Trophoblast cell (in vitro differentiated cells and primary cell): ENCODE measurements at regions not wholly inside any gene's neighbourhood (a gene's known extent, or its start where the extent isn't known, plus 50 kb on each side); places are given as distances from the start of the nearest gene placed in this dataset.

Source experiments
- DNase-seq, 2 donors: peaks; one replicate each; pipeline ENCODE4 v3.0.0-alpha.2; 2016
- H2AFZ ChIP-seq: 2 replicates; pipeline ENCODE4 v1.6.1; 2013; ENCODE audit warnings: low read length, moderate library complexity, mild to moderate bottlenecking; ENCODE audit not compliant: insufficient read depth, poor library complexity
- H2AK5ac ChIP-seq: 2 replicates; pipeline ENCODE4 v1.6.1; 2013; ENCODE audit warnings: mild to moderate bottlenecking, low read length
- H2BK120ac ChIP-seq: 2 replicates; pipeline ENCODE4 v1.6.1; 2013; ENCODE audit warnings: low read length, mild to moderate bottlenecking, moderate library complexity; ENCODE audit not compliant: insufficient read depth, poor library complexity
- H2BK12ac ChIP-seq: 2 replicates; pipeline ENCODE4 v1.6.1; 2013; ENCODE audit warnings: mild to moderate bottlenecking, low read length, moderate library complexity
- H2BK5ac ChIP-seq: 2 replicates; pipeline ENCODE4 v1.6.1; 2013; ENCODE audit warnings: low read length, low read depth, moderate library complexity, mild to moderate bottlenecking; ENCODE audit not compliant: poor library complexity
- H3K14ac ChIP-seq: 2 replicates; pipeline ENCODE4 v1.6.1; 2013; ENCODE audit warnings: mild to moderate bottlenecking, low read length
- H3K18ac ChIP-seq: 2 replicates; pipeline ENCODE4 v1.6.1; 2013; ENCODE audit warnings: mild to moderate bottlenecking, low read length
- H3K23ac ChIP-seq: 2 replicates; pipeline ENCODE4 v1.6.1; 2013; ENCODE audit warnings: low read length
- H3K27ac ChIP-seq: 2 replicates; pipeline ENCODE4 v1.5.1; 2013; ENCODE audit warnings: low read depth, mild to moderate bottlenecking, inconsistent platforms, low read length, moderate library complexity
- H3K27me3 ChIP-seq: 2 replicates; pipeline ENCODE4 v1.6.1; 2013; ENCODE audit warnings: inconsistent platforms, mild to moderate bottlenecking, low read length, moderate library complexity; ENCODE audit not compliant: insufficient read depth
- H3K36me3 ChIP-seq, 2 experiments: 1 replicate in 1 of 2; 2 replicates in 1 of 2; pipeline ENCODE4 v1.6.1; 2013; ENCODE audit warnings: low read length in 2 of 2, mild to moderate bottlenecking in 2 of 2, moderate library complexity in 1 of 2; ENCODE audit not compliant: insufficient read depth in 2 of 2, control insufficient read depth in 1 of 2
- H3K4ac ChIP-seq: 2 replicates; pipeline ENCODE4 v1.6.1; 2013; ENCODE audit warnings: low read depth, mild to moderate bottlenecking, low read length, moderate library complexity
- H3K4me1 ChIP-seq, 2 experiments: 1 replicate in 1 of 2; 2 replicates in 1 of 2; pipeline ENCODE4 v1.6.1; 2013; ENCODE audit warnings: low read length in 2 of 2, mild to moderate bottlenecking in 2 of 2, moderate library complexity in 1 of 2; ENCODE audit not compliant: insufficient read depth in 2 of 2, control insufficient read depth in 1 of 2
- H3K4me2 ChIP-seq: 2 replicates; pipeline ENCODE4 v1.6.1; 2013; ENCODE audit warnings: inconsistent platforms, mild to moderate bottlenecking, low read length, moderate library complexity
- H3K4me3 ChIP-seq: 2 replicates; pipeline ENCODE4 v1.5.1; 2013; ENCODE audit warnings: mild to moderate bottlenecking, low read depth, low read length, inconsistent platforms
- H3K79me1 ChIP-seq: one replicate; pipeline ENCODE4 v1.6.1; 2013; ENCODE audit warnings: low read length
- H3K79me2 ChIP-seq: 2 replicates; pipeline ENCODE4 v1.6.1; 2013; ENCODE audit warnings: low read length, mild to moderate bottlenecking; ENCODE audit not compliant: control insufficient read depth, insufficient read depth, poor library complexity
- H3K9ac ChIP-seq: 2 replicates; pipeline ENCODE4 v1.6.1; 2013; ENCODE audit warnings: mild to moderate bottlenecking, low read length
- H3K9me3 ChIP-seq: 2 replicates; pipeline ENCODE4 v1.6.1; 2013; ENCODE audit warnings: low read depth, mild to moderate bottlenecking, control low read depth, inconsistent platforms, low read length; ENCODE audit not compliant: insufficient read depth
- H4K12ac ChIP-seq: 2 replicates; pipeline ENCODE4 v1.6.1; 2013; ENCODE audit warnings: low read depth, mild to moderate bottlenecking, low read length, moderate library complexity
- H4K8ac ChIP-seq: 2 replicates; pipeline ENCODE4 v1.6.1; 2013; ENCODE audit warnings: low read depth, mild to moderate bottlenecking, low read length, moderate library complexity
- H4K91ac ChIP-seq: one replicate; pipeline ENCODE4 v1.6.1; 2013; ENCODE audit warnings: low read depth, mild to moderate bottlenecking, low read length, moderate library complexity
- whole genome bisulfite sequencing: extraction: QIAGEN DNeasy Blood & Tissue Kit; methylation state at CpG from one replicate; pipeline ENCODE4 v1.1.7; 2013; ENCODE audit warnings: missing lambda C conversion rate; ENCODE audit not compliant: insufficient read length, insufficient coverage; ENCODE audit errors: extremely low coverage; 5-methylcytosine and 5-hydroxymethylcytosine counted together

DNA sequence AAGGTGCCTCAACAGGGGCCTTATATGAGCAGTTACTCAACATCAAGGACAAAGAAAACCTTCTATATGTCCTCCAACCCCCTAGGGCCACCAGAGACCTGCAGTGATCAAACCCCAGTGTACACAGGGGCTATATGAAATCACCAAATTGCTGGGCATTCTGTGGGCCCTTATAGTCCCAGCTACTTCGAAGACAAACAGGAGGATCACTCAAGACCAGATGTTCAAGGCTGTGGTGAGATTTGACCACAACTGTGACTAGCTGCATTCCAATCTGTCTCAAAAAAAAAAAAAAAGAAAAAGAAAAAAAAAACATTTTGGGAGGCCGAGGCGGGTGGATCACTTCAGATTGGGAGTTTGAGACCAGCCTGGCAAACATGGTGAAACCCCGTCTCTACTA is 51.0 kb upstream of the PRB2 start:
- no CpG with 5 or more reads among the region's 4 CpGs for WGBS
- Histone ChIP-seq H3K4ac (no peak overlapping the region), H3K4me3 (no peak overlapping the region), H3K79me2 (no peaks in the 10 kb centered on the region), H4K91ac (no peak overlapping the region), H2BK5ac (no peak overlapping the region), H2BK120ac (no peak overlapping the region), H2BK12ac (no peak overlapping the region), H3K79me1 (no peaks in the 10 kb centered on the region), H3K23ac (no peak overlapping the region), H2AK5ac (no peak overlapping the region), H2AFZ (no peak overlapping the region), H3K9ac (no peak overlapping the region), H3K27ac (no peak overlapping the region), H3K14ac (no peak overlapping the region), H3K18ac (no peak overlapping the region), H4K12ac (no peak overlapping the region), H3K36me3 (no peaks in the 10 kb centered on the region), H4K8ac (no peak overlapping the region), H3K4me1 (no peaks in the 10 kb centered on the region), H3K4me2 (no peak overlapping the region), H3K9me3 (no peaks in the 10 kb centered on the region), H3K27me3 (no peaks in the 10 kb centered on the region)
- DNase-seq = no peak

DNA sequence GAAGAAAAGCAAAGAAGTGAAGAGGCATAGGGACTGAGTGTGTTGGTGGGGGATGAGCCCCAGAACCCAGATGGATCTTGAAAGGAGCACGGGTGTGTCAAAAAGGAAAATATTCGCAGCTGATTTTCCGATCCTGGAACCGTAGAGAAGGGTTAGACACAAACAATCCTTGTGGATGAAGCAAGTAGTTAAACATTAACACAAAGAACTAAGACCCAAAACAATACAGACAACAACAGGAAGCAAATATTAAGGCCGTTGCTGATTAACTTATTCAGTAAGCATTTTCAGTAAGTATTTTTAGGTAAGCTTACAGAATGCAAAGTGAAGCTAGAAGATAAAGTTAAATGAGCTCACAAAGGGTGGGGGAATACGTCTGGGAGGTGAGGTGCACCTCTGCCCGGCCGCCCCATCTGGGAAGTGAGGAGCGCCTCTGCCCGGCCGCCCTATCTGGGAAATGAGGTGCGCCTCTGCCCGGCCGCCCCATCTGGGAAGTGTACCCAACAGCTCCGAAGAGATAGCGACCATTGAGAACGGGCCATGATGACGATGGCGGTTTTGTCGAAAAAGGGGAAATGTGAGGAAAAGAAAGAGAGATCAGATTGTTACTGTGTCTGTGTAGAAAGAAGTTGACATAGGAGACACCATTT is 62.8 kb upstream of the PRB2 start:
- H2BK5ac ChIP-seq = no peak overlapping the region
- no peak overlapping the region for H4K8ac ChIP-seq
- no peaks in the 10 kb centered on the region for H3K79me2 ChIP-seq
- H3K27ac ChIP-seq = no peak overlapping the region
- no peaks in the 10 kb centered on the region for H3K4me1 ChIP-seq
- H3K4me2 ChIP-seq = no peak overlapping the region
- no peak overlapping the region for H2BK12ac ChIP-seq
- H3K4ac ChIP-seq = no peak overlapping the region
- H3K36me3 ChIP-seq = no peaks in the 10 kb centered on the region
- no peak overlapping the region for H3K4me3 ChIP-seq
- H4K91ac ChIP-seq = no peak overlapping the region
- H3K9ac ChIP-seq = no peak overlapping the region
- WGBS = no CpG with 5 or more reads among the region's 20 CpGs
- no peaks in the 10 kb centered on the region for H3K27me3 ChIP-seq
- no peaks in the 10 kb centered on the region for H3K9me3 ChIP-seq
- no peak overlapping the region for H2AK5ac ChIP-seq
- no peak overlapping the region for H3K18ac ChIP-seq
- H3K23ac ChIP-seq = no peak overlapping the region
- no peak for DNase-seq
- no peak overlapping the region for H2AFZ ChIP-seq
- H3K14ac ChIP-seq = no peak overlapping the region
- H3K79me1 ChIP-seq = no peaks in the 10 kb centered on the region
- H2BK120ac ChIP-seq = no peak overlapping the region
- no peak overlapping the region for H4K12ac ChIP-seq

DNA sequence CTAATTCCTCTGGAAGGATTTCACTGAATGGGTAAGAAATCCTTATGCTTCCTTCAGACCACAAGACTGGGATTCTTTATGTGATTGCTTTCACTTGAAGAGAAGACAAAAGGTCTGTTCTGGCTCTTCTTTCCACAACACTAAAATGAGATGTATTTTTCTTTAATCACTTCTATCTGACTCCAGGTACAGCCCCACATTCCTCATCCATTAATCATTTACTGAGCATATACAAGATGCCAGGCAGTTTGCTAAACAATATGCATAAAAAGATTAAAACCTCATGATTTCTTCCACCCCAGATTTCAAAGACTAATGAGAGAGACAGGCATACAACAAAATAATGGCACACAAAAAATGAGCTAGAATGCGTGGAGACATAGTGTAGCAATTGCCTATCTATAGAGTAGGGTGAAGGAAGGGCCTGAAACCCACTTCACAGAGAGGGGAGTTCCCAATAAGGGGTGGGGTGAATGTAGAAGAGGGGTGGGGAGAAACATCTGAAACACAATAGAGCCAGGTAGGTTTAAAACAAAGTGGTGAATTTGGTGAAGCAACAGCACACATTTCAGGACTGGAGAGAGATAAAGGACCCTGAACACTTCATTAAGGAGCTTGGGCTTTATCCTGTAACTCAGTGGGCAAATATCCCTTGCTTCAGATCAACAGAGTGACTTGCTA is 65.1 kb upstream of the PRB2 start:
- Histone ChIP-seq H3K4me1 (no peaks in the 10 kb centered on the region), H3K14ac (no peak overlapping the region), H4K8ac (no peak overlapping the region), H3K9me3 (no peaks in the 10 kb centered on the region), H3K79me1 (no peaks in the 10 kb centered on the region), H3K4me2 (no peak overlapping the region), H3K79me2 (no peaks in the 10 kb centered on the region), H3K23ac (no peak overlapping the region), H2AK5ac (no peak overlapping the region), H4K12ac (no peak overlapping the region), H2BK5ac (no peak overlapping the region), H3K9ac (no peak overlapping the region), H4K91ac (no peak overlapping the region), H3K18ac (no peak overlapping the region), H2AFZ (no peak overlapping the region), H3K27ac (no peak overlapping the region), H3K27me3 (no peaks in the 10 kb centered on the region), H3K36me3 (no peaks in the 10 kb centered on the region), H3K4ac (no peak overlapping the region), H2BK12ac (no peak overlapping the region), H2BK120ac (no peak overlapping the region), H3K4me3 (no peak overlapping the region)
- DNase-seq = no peak
- no CpG with 5 or more reads among the region's 1 CpG for WGBS

DNA sequence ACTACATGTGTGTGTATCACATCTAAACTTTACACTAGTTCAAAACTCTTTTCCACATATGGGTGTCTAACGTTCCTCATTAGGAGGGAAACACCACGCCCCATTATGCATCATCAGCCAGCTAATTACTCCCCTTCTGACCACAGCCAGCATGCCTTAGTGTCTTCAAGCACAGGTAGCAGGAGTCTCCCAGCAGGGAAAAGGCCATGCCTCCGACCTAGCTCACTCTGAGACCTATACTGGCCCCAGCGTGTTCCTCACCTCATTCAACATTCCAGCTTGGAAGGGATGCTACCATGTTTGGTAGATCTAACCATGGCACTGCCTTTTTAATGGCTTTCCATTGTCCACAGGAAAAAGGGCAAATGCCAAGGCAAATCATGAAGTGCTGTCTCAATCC is 66.1 kb upstream of the PRB2 start:
- no peak overlapping the region for H3K4me3 ChIP-seq

More for the DNA sequence above, 66.1 kb upstream of the PRB2 start:
- Histone ChIP-seq H3K27me3 (no peaks in the 10 kb centered on the region), H3K4ac (no peak overlapping the region), H3K9me3 (no peaks in the 10 kb centered on the region), H3K18ac (no peak overlapping the region), H4K8ac (no peak overlapping the region), H3K79me2 (no peaks in the 10 kb centered on the region), H2AK5ac (no peak overlapping the region), H3K4me2 (no peak overlapping the region), H3K4me1 (no peaks in the 10 kb centered on the region), H3K36me3 (no peaks in the 10 kb centered on the region), H3K27ac (no peak overlapping the region), H4K12ac (no peak overlapping the region), H4K91ac (no peak overlapping the region), H3K79me1 (no peaks in the 10 kb centered on the region), H3K23ac (no peak overlapping the region), H2AFZ (no peak overlapping the region), H2BK12ac (no peak overlapping the region), H3K9ac (no peak overlapping the region), H3K14ac (no peak overlapping the region), H2BK120ac (no peak overlapping the region), H2BK5ac (no peak overlapping the region)
- no peak for DNase-seq
- WGBS = no CpG with 5 or more reads among the region's 4 CpGs
